ENCODE measurements at regions not wholly inside any gene's neighbourhood (a gene's known extent, or its start where the extent isn't known, plus 50 kb on each side); places are given as distances from the start of the nearest gene placed in this dataset.

DNA sequence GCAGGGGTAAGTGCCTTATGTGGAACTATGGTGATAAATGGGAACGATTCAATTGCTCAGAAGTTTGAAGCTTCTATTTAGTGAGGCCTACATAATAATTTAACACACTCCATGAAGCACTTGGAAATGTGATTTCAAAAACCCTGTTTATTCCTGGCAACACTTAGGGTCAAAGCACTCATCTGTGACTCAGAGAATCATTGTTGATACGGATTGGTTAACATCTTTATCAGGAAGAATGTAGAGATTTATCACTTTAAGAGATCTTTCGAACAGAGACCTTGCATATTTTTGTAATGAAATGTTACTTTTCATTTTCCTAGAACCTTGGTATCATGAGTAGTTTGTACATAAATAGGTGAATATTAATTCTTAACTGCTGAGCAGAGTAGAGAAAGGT, 269.1 kb upstream of the SLIT2 start:
- H2BK20ac ChIP-seq (ENCODE audit: low read depth, low read length, poor library complexity, severe bottlenecking): no peak overlapping the region
- no peak overlapping the region for H2BK15ac ChIP-seq (ENCODE audit: low read depth, low read length)
- no peak overlapping the region for H3K23ac ChIP-seq (ENCODE audit: insufficient read length, low read depth, low read length)
- H3K4me3 Mint-ChIP-seq: no peak overlapping the region
- no peaks in the 10 kb centered on the region for H3K27me3 Mint-ChIP-seq (ENCODE audit: low read depth)
- no peak overlapping the region for H4K8ac ChIP-seq (replicated peaks; ENCODE audit: insufficient read length, low read depth, low read length)
- H3K18ac ChIP-seq (ENCODE audit: insufficient read length, low read depth, low read length): no peak overlapping the region
- H2AK5ac ChIP-seq (ENCODE audit: insufficient read length, low read length): no peak overlapping the region
- H4K91ac ChIP-seq (ENCODE audit: insufficient read length, low read depth, low read length): no peak overlapping the region
- H3K27ac ChIP-seq (ENCODE audit: insufficient read length, low read depth, low read length): no peak overlapping the region
- no peak overlapping the region for H3K4me2 ChIP-seq (ENCODE audit: insufficient read depth, insufficient read length, low read length)
- no peak overlapping the region for H4K5ac ChIP-seq (ENCODE audit: insufficient read length, low read depth, low read length)
- peaks cover 4 to 11% (median 10%) of the 10 kb centered on the region in 3 experiments; a peak in 6 of 7 replicates for H3K36me3 Mint-ChIP-seq (ENCODE audit: insufficient read depth in 1 of 3, low read depth in 3 of 3)
- H3K4me1 Mint-ChIP-seq: no peaks in the 10 kb centered on the region
- no peaks in the 10 kb centered on the region for H3K27me3 ChIP-seq (ENCODE audit: insufficient read depth, low read length)
- TF ChIP-seq, protein P1, sequence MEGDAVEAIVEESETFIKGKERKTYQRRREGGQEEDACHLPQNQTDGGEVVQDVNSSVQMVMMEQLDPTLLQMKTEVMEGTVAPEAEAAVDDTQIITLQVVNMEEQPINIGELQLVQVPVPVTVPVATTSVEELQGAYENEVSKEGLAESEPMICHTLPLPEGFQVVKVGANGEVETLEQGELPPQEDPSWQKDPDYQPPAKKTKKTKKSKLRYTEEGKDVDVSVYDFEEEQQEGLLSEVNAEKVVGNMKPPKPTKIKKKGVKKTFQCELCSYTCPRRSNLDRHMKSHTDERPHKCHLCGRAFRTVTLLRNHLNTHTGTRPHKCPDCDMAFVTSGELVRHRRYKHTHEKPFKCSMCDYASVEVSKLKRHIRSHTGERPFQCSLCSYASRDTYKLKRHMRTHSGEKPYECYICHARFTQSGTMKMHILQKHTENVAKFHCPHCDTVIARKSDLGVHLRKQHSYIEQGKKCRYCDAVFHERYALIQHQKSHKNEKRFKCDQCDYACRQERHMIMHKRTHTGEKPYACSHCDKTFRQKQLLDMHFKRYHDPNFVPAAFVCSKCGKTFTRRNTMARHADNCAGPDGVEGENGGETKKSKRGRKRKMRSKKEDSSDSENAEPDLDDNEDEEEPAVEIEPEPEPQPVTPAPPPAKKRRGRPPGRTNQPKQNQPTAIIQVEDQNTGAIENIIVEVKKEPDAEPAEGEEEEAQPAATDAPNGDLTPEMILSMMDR (conservative IDR thresholded peaks at IDR 0.05): no peak
- peaks cover 9 to 22% of the 10 kb centered on the region in 2 experiments for H3K9me3 Mint-ChIP-seq
- H3K4ac ChIP-seq (ENCODE audit: low read depth, low read length): no peak overlapping the region
- H3K79me1 ChIP-seq (ENCODE audit: insufficient read depth, low read depth, low read length, poor library complexity, severe bottlenecking): no peaks in the 10 kb centered on the region
- DNase-seq: no peak
- H4K20me1 ChIP-seq (ENCODE audit: control insufficient read depth, insufficient read depth, insufficient read length): no peaks in the 10 kb centered on the region
- H3K27ac Mint-ChIP-seq: no peak overlapping the region
- no CpG with 5 or more reads among the region's 3 CpGs for WGBS (ENCODE audit: extremely low coverage, insufficient read length, low lambda C conversion rate)
- no peak overlapping the region for H2AFZ ChIP-seq (ENCODE audit: low read length)
- no peak overlapping the region for H3T11ph ChIP-seq (ENCODE audit: low read length)
- H3K4me1 ChIP-seq (ENCODE audit: insufficient read depth, low read length): no peaks in the 10 kb centered on the region
- no peaks in the 10 kb centered on the region for H3K23me2 ChIP-seq (ENCODE audit: insufficient read length, low read depth, low read length, poor library complexity, severe bottlenecking)
- no peak overlapping the region for H3K56ac ChIP-seq (ENCODE audit: insufficient read length, low read depth, low read length)
- H3K14ac ChIP-seq (ENCODE audit: insufficient read depth, low read length): no peak overlapping the region
- no peak overlapping the region for H2BK120ac ChIP-seq (ENCODE audit: low read depth, low read length, poor library complexity, severe bottlenecking)
- H3K9ac ChIP-seq (ENCODE audit: extremely low read depth, insufficient read length, low read length): no peak overlapping the region
- no peaks in the 10 kb centered on the region for H3K79me2 ChIP-seq (ENCODE audit: insufficient read depth, low read length)
- H3K9me3 ChIP-seq (ENCODE audit: control insufficient read depth, low read depth, low read length): no peaks in the 10 kb centered on the region
- H2BK12ac ChIP-seq (ENCODE audit: insufficient read length, low read depth, low read length): no peak overlapping the region
- H2BK5ac ChIP-seq (ENCODE audit: insufficient read length, low read length): no peak overlapping the region
